ENCODE measurements at regions not wholly inside any gene's neighbourhood (a gene's known extent, or its start where the extent isn't known, plus 50 kb on each side); places are given as distances from the start of the nearest gene placed in this dataset.

- peak; percentile 38 for DNase-seq (ENCODE audit: low read depth)
These were observed 402.4 kb downstream of the ARHGEF28 start for GRCh38 chr5:74028406-74028805.

- no peak for DNase-seq (ENCODE audit: low read depth)
These were observed 401.8 kb downstream of the ARHGEF28 start for GRCh38 chr5:74027732-74028338.

GRCh38 chr5:74026310-74026709 is 400.3 kb downstream of the ARHGEF28 start:
- no peak for DNase-seq (ENCODE audit: low read depth)

- no peak for DNase-seq (ENCODE audit: low read depth)
These were observed 395.1 kb downstream of the ARHGEF28 start for GRCh38 chr5:74021126-74021525.

- no peak for DNase-seq (ENCODE audit: low read depth)
These were observed 394.5 kb downstream of the ARHGEF28 start for GRCh38 chr5:74020503-74020902.

- no peak for DNase-seq (ENCODE audit: low read depth)
These were observed 393.9 kb downstream of the ARHGEF28 start for GRCh38 chr5:74019923-74020322.

GRCh38 chr5:74017786-74018211 is 391.8 kb downstream of the ARHGEF28 start:
- DNase-seq (ENCODE audit: low read depth) = peak; percentile 33

- no peak for DNase-seq (ENCODE audit: low read depth)
These were observed 391.1 kb downstream of the ARHGEF28 start for GRCh38 chr5:74017112-74017511.

GRCh38 chr5:74016373-74016772 is 390.4 kb downstream of the ARHGEF28 start:
- DNase-seq (ENCODE audit: low read depth) = no peak

GRCh38 chr5:74015716-74016115 is 389.7 kb downstream of the ARHGEF28 start:
- peak; percentile 39 for DNase-seq (ENCODE audit: low read depth)

GRCh38 chr5:74013222-74013621 is 387.2 kb downstream of the ARHGEF28 start:
- DNase-seq (ENCODE audit: low read depth) = no peak

- no peak for DNase-seq (ENCODE audit: low read depth)
These were observed 383.5 kb downstream of the ARHGEF28 start for GRCh38 chr5:74009502-74009901.

- no peak for DNase-seq (ENCODE audit: low read depth)
These were observed 381.2 kb downstream of the ARHGEF28 start for GRCh38 chr5:74007193-74007592.

GRCh38 chr5:73999297-73999696 is 373.3 kb downstream of the ARHGEF28 start:
- no peak for DNase-seq (ENCODE audit: low read depth)

- no peak for DNase-seq (ENCODE audit: low read depth)
These were observed 372.5 kb downstream of the ARHGEF28 start for GRCh38 chr5:73998489-73998888.

- peak; percentile 36 for DNase-seq (ENCODE audit: low read depth)
These were observed 372.0 kb downstream of the ARHGEF28 start for GRCh38 chr5:73997960-73998359.

GRCh38 chr5:73996151-73996755 is 370.3 kb downstream of the ARHGEF28 start:
- no peak for DNase-seq (ENCODE audit: low read depth)

- DNase-seq (ENCODE audit: low read depth) = no peak
These were observed 369.0 kb downstream of the ARHGEF28 start for GRCh38 chr5:73994963-73995362.
